Urinary bladder (tissue), 4 donors: ENCODE measurements at regions not wholly inside any gene's neighbourhood (a gene's known extent, or its start where the extent isn't known, plus 50 kb on each side); places are given as distances from the start of the nearest gene placed in this dataset. TPM values are rescaled to one million over a fixed set of nuclear protein-coding genes. Genes with fewer than 3 reads are reported as not detected.
"Not testable (repeated sequence)": the region's sequence is repeated elsewhere in the genome, so short reads cannot be mapped to it uniquely, and the experiment has no call there.

Source experiments
- DNase-seq: peaks from one replicate; pipeline ENCODE4 v3.0.0-alpha.2; 2015; ENCODE audit errors: extremely low spot score
- H3K27ac ChIP-seq: one replicate; pipeline ENCODE4 v1.5.1; 2013; ENCODE audit warnings: low read depth, mild to moderate bottlenecking, moderate library complexity
- H3K36me3 ChIP-seq: one replicate; pipeline ENCODE4 v1.6.1; 2013; ENCODE audit warnings: mild to moderate bottlenecking, moderate library complexity; ENCODE audit not compliant: insufficient read depth
- H3K4me1 ChIP-seq: one replicate; pipeline ENCODE4 v1.6.1; 2013; ENCODE audit warnings: mild to moderate bottlenecking, moderate library complexity; ENCODE audit not compliant: insufficient read depth
- H3K4me3 ChIP-seq: one replicate; pipeline ENCODE4 v1.5.1; 2013; ENCODE audit warnings: low read depth, low read length
- WGBS: extraction: QIAGEN DNeasy Blood & Tissue Kit; methylation state at CpG from one replicate; pipeline ENCODE4 v1.1.7; 2013; 5-methylcytosine and 5-hydroxymethylcytosine counted together
- small RNA-seq: library from RNA; depleted of rRNA; stranded (forward); fragments of <200 nt; gene quantifications from one replicate; pipeline ENCODE3, GENCODE V24; 2014
- donor health status: healthy with polysubstance abuse.
- donor health status: healthy.

DNA sequence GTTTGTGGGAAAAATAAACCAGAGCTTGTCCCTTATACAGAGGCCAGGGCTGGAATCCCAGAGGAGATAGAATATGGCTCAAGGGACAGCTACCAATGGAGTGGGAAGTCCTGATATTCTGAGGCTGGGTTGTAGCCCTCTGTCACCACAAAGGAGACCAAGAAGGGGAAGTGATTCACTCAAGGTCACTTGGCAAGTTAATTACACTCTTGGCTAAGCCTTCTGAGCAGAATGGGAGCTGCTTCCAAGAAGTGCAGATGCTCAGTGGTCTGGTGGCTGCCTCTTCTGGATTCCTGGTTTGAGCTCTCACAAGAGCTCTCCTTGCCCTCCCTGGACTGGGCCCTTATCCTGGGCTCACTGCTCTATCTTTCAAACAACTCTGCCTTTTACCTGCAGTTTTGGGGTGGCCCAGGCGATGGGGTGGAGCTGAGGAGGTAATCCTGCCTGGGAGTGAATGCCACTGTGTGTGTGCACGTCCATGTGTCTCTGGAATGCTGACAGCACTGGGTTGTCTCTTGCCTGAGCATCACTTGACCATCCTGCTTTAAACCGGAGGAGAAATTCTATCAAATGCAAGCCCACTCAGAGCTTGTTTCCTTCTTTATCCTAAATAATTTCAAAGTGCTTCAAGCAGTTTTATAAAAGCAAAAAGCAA lies 168.2 kb downstream of the KCNS3 start:
- no peak overlapping the region for H3K27ac ChIP-seq
- 79% methylated on average over 3 of the region's 3 CpGs for WGBS

DNA sequence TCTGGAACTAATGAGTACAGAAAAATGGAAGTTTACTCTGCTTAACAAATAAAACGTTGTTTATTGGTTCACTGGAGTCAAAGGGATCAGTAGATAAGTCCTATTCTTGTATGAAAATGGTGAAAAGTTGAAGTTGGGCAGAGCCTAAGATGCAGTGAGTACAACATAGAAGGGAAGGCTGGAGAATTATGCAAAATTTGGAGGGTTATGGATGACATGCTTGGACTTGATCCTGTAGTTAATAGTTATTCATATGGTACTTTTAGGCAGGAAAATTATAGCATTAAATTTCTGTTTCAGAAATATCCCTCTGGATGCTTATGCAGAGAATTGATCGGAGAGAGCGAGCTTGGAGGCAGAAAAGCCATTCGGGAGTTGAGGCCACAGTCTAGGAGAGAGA lies 167.6 kb downstream of the KCNS3 start:
- DNase-seq, result no peak
- Histone ChIP-seq H3K4me1 (no peaks in the 10 kb centered on the region), H3K27ac (no peak overlapping the region), H3K36me3 (no peaks in the 10 kb centered on the region), H3K4me3 (no peak overlapping the region)
- WGBS, result 86% methylated on average over 4 of the region's 4 CpGs

More for the DNA sequence above, 168.2 kb downstream of the KCNS3 start:
- H3K36me3 ChIP-seq, result no peaks in the 10 kb centered on the region
- H3K4me1 ChIP-seq, result no peaks in the 10 kb centered on the region
- no peak for DNase-seq
- no peak overlapping the region for H3K4me3 ChIP-seq

DNA sequence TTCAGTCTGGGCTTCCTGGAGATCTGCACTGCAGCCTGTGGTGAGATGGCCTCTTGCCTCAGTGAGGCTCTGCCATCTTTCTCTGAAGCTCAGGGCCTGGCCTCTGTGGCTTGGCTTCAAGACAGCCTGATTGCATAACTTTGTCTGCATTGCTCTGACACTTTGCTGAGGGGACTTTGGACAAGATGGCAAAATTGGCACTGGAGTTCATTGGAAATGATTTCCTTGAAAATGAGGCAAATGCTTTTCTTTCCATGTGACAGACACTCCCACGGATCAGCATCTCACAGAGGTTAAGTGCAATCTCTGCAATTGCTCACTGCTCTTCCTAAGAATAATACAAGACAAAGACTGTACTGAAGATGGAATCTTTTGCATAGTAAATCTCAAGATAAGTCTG lies 166.8 kb downstream of the KCNS3 start:
- no peak for DNase-seq
- no peaks in the 10 kb centered on the region for H3K4me1 ChIP-seq
- no peak overlapping the region for H3K4me3 ChIP-seq
- no peak overlapping the region for H3K27ac ChIP-seq
- WGBS, result 60% methylated on average over 1 of the region's 1 CpG
- H3K36me3 ChIP-seq, result no peaks in the 10 kb centered on the region

DNA sequence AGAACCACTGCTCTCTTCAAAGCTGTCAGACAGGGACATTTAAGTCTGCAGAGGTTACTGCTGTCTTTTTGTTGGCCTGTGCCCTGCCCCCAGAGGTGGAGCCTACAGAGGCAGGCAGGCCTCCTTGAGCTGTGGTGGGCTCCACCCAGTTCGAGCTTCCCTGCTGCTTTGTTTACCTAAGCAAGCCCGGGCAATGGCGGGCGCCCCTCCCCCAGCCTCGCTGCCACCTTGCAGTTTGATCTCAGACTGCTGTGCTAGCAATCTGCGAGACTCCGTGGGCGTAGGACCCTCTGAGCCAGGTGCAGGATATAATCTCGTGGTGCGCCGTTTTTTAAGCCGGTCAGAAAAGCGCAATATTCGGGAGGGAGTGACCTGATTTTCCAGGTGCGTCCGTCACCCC lies 138.9 kb downstream of the KCNS3 start:
- H3K27ac ChIP-seq, DNase-seq, H3K4me1 ChIP-seq, H3K4me3 ChIP-seq, H3K36me3 ChIP-seq: not testable (repeated sequence)
- WGBS, result 83% methylated on average over 16 of the region's 16 CpGs

DNA sequence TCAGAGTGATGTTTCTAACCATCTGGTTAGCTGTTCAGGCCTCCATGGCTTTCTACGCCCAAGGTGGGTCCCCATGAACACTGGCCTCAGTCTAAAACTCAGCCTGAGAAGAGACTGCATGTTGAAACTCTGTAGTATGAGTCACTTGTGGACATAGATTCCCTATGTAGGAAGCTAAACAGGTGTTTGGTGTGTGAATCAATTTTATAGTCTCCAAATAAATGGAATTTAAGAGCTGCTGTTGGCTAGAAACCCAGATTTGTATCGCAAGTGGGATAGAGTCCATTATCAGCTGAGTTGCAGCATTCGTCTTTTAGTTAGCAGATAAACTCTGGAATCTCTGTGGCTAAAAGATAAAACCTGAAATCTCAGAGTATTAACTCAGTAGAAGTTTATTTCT lies 131.4 kb downstream of the KCNS3 start:
- Histone ChIP-seq H3K4me1 (no peaks in the 10 kb centered on the region), H3K27ac (no peak overlapping the region), H3K4me3 (no peak overlapping the region), H3K36me3 (no peaks in the 10 kb centered on the region)
- DNase-seq, result no peak
- 48% methylated on average over 3 of the region's 3 CpGs for WGBS

DNA sequence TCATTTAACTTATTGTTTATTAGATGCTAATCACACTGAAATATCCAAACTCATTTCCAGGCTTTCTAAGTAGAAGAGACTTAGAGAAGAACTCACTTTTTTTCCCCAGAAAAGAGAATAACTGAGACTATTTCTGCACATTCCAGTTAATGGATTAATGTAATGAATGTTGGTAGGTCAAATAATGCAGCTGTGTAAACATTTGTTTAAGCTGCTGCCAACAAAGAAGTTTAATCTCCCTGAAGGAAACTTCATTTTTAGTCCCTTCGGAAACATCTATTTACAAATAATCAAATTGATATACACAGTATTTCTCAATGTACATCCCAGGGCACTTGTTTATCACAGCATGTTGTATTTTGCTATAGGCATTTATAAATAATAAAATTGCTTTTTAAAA lies 126.9 kb downstream of the KCNS3 start:
- H3K4me1 ChIP-seq, result no peaks in the 10 kb centered on the region
- H3K4me3 ChIP-seq, result no peak overlapping the region
- WGBS, result 48% methylated on average over 1 of the region's 1 CpG
- DNase-seq, result no peak
- H3K36me3 ChIP-seq, result no peaks in the 10 kb centered on the region
- no peak overlapping the region for H3K27ac ChIP-seq

DNA sequence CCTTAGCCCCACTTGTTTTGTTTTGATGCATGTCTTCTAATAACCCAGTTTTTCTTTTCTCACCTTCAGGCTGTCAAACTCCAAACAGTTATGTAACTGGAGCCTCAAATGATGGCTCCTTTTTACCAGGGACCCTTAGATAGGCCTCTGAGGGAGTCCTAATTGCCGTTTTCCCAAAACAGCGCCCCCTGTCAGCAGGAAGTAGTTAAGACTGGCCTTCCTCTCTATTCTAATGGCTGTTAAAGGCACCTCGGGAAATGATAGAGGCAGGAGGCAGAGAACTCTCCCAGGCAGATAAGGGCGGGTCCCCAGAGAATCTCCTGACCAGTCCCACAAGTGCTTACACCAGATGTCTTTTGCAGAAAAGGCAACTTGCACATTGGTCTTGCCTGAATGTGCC lies 123.2 kb downstream of the KCNS3 start:
- Histone ChIP-seq H3K36me3 (no peaks in the 10 kb centered on the region), H3K4me3 (no peak overlapping the region), H3K4me1 (no peaks in the 10 kb centered on the region), H3K27ac (no peak overlapping the region)
- DNase-seq, result no peak
- 63% methylated on average over 4 of the region's 4 CpGs for WGBS

DNA sequence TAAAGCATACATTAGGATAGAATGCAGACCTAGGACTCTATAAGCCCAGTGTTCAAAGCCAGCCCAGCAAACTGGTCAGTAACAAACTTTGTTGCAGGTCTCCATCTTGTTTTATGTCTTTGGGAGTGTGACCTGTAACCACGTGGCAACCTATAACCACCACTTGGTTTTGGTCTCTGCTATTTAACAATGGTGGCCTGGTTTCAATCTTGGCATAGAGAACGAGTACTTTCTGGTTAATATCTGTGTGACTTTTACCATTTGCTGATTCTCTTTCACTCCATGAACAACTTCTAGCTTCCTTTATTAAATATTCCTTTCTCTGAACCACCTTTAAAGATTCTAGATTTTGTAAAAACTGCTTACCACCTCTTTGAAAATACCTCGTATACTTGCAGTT lies 118.5 kb downstream of the KCNS3 start:
- Histone ChIP-seq H3K27ac (no peak overlapping the region), H3K36me3 (no peaks in the 10 kb centered on the region), H3K4me3 (no peak overlapping the region), H3K4me1 (no peaks in the 10 kb centered on the region)
- DNase-seq, result no peak
- WGBS, result 66% methylated on average over 3 of the region's 3 CpGs

DNA sequence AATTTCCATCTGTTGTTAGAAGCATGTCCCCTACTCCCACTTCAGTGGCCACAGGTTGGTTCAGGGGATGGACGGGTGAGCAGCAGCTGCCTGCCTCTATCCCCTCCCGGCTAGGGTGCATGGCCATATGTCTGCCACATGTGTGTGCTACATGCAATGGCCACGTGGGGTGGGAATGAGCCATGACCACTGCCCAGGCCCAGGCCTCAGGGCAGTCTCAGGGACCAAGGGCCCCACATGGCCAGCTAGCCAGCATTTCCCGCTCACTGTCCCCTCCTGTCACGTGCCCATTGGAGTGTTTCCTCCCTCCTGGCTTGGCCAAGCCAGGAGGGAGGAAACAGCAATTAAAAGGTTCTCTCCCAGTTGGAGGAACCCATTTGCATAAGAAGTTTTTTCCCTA lies 117.1 kb downstream of the KCNS3 start:
- no peaks in the 10 kb centered on the region for H3K36me3 ChIP-seq
- no peak overlapping the region for H3K4me3 ChIP-seq
- no peak for DNase-seq
- H3K4me1 ChIP-seq, result no peaks in the 10 kb centered on the region
- no peak overlapping the region for H3K27ac ChIP-seq
- 89% methylated on average over 5 of the region's 5 CpGs for WGBS

Small RNAs in the stretch of these regions (small RNA-seq; reads per million reads assigned to genes)
- not detected for gene RF00561
